GM19238 (cell line): ENCODE measurements at regions not wholly inside any gene's neighbourhood (a gene's known extent, or its start where the extent isn't known, plus 50 kb on each side); places are given as distances from the start of the nearest gene placed in this dataset.
A peak's percentile ranks its signal among the peaks of the same experiment; 100 is the strongest.

Experiments used
- DNase-seq: peaks from one replicate; pipeline ENCODE4 v3.0.0; 2011; ENCODE audit warnings: low spot score; ENCODE audit not compliant: insufficient read length

DNA sequence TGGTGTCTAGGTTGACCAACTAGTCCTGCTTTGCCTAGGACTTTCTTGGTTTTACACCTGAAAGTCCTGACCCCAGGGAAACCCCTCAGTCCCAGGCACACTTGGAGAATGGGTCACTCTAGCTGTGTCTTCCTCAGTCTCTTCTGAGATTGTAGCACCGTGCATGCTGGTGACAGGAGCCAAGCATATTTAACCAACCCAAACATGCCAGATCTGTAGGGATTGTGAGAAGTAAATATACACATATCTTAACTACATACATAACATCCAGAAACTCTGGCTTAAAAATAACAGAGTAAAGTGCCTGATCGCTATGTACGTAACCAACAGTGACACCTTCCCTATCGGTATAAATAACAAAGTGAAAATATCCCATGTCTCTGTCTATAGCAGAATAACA, 158.1 kb downstream of the HAPSTR1 start:
- no peak for DNase-seq

DNA sequence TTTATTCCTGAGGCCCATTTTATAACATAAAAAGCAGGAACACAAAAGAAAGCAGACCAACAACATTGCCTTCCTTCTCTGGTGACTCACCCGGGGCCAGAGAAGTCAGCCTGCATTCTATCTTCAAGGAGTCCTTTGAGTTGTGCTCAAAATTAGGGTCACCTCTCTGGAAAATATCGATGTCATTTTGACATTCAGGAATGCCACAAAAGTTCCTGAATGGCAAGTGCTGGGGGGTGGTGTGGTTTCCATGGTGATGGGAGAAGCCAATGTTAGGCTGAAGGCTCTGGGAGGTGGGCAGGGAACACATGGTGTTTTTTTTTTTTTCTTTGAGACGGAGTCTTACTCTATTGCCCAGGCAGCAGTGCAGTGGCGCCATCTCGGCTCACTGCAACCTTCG, 159.6 kb downstream of the HAPSTR1 start:
- DNase-seq = no peak

DNA sequence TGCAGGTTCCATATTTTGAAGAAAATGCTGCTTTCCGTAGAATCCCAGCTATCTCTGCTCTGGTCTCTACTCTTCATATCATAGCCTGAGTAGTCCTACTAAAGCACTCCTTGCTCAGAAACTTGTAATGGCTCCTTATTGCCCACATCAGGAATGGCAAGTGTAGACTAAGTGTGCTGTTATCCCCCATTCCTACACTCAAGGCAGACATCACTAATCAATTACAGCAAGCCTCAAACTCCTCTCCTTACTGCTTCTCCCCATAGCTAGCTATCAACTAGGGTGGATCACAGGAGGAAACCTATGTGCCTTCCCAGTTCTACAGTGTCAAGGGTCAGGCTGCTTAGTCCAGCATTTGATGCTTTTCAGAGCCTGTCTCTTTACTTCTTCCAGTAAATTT, 163.4 kb downstream of the HAPSTR1 start:
- DNase-seq = no peak

DNA sequence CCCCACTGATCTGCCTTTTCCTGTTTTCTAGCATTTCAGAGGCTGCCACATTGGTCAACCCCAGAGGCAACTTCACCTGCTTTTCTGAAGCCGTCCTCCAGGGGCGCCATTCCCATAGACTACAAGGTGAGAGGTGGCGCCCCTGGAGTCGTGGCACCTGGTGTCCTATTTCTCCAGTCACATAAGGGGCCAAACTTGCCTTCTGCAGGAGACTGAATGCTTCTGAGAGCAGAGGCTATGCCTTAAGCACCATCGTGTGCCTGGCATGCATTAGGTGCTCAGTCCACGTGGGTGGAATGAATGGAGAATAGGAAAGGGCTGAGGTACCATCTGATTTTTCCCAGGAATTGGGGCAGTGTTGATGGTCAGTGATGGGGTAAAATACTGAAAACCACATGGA, 164.8 kb downstream of the HAPSTR1 start:
- peak; percentile 20 for DNase-seq

DNA sequence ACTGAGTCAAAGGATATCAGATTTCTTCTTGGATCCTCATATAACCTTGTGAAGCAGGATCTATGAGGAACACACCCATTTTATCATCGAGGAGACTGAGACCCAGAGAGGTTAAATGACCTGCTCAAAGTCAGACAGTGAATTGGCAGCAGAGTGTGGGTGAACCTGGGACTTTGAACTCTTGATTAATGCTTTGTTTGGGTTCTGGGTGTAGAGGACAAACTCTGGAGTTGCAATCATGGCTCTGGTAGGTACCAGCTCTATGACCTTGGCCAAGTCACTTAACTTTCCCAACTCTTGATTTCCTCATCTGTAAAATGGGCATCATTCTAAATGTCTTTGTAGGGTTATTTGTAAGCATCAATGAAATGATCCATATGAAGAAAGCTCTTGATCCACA, 166.4 kb downstream of the HAPSTR1 start:
- DNase-seq = no peak

DNA sequence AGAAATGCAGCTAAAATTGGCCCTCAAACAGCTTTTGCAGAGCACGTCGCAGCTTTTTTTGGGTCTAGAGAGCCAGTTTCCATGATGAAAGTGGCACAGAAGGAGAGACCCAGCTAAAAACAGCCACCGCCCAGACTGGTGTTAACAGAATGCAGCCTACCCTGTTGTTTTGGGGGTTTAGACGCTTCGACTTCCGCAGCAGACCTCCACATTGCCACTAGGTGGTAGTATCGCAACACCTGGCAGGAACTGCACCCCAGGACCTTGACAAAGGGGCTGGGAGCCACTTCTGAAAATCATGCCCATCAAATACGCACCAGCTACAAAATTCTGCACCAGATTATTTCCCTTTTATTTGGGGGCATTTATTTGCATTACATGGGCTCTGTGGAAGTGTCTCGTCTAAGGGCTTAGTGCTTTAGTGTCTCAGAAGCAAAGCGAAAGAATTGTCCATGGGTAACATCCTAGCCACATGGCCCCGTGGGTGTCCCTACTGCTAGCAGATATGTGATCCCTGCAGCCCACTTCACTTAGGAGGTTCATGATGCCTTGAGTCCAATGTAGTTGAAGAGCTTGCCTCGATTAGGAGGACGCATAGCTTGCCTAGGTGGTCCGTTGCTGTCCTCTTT, 167.1 kb downstream of the HAPSTR1 start:
- DNase-seq = peak; percentile 35

DNA sequence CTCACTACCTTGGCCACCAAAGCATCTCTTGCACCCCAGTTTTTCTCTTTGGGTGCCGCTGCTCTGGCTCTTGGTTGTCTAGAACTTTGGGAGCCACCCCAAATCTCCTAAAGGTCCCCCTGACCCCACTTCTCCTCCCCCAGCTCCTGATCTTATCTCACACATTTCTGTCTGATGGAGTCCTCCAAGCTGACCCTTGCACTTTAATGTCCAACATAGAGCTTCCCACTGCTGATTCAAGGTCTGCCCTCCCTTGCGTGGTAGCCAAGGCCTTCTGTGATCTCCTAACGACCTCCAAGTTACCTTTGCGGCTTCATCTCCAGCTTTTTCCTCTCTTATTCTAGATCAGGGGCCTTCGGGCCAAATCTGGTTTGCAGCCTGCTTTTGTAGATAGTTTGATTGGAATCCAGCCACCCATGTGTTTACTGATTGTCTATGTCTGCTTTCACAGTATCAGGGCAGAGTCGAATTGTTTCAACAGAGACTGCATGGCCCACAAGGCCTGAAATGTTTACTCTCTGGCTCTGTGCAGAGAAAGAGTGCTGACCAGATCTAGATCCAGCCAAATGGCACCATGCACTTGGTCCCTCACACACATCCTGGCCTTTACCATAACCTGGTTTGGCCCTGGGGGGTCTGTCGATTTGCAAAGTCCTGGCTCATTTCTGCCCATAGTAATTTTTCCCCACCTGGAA, 168.6 kb downstream of the HAPSTR1 start:
- no peak for DNase-seq

DNA sequence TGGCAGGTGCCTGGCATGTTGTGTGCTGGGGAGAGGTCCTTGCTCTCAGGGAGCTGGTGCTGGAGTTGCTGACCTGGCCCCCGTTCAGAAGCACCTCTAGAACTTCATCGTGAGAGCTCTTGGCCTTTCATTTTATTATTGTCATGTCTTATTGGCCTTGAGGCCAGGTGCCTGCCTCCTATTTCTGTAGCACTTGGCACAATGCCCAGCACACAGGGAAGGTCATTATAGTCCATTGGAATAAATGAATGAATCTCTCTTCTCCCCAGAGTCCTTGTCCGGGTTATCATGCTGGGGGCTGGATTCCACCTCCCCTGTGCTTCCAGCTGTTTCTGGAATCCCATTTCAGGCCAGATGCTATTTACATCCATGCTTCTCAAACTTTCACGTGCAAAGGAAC, 169.2 kb downstream of the HAPSTR1 start:
- no peak for DNase-seq

DNA sequence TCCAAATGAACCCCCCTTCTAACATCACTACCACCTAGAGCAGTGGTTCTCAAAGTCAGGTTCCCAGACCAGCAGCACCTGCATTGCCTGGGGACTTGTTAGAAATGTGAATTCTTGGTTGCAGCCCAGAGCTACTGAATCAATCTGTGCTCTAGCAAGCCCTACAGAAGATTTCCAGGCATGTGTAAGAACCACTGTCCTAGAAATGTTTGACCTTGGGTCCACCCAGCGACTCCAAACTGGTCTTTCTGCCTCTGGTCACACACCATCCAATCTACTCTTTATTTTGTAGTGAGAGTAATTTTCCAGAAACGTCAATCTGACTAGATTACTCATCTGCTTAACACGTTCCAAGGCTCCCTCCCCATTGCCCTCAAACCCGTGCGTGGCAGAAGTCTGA, 169.9 kb downstream of the HAPSTR1 start:
- DNase-seq = no peak

DNA sequence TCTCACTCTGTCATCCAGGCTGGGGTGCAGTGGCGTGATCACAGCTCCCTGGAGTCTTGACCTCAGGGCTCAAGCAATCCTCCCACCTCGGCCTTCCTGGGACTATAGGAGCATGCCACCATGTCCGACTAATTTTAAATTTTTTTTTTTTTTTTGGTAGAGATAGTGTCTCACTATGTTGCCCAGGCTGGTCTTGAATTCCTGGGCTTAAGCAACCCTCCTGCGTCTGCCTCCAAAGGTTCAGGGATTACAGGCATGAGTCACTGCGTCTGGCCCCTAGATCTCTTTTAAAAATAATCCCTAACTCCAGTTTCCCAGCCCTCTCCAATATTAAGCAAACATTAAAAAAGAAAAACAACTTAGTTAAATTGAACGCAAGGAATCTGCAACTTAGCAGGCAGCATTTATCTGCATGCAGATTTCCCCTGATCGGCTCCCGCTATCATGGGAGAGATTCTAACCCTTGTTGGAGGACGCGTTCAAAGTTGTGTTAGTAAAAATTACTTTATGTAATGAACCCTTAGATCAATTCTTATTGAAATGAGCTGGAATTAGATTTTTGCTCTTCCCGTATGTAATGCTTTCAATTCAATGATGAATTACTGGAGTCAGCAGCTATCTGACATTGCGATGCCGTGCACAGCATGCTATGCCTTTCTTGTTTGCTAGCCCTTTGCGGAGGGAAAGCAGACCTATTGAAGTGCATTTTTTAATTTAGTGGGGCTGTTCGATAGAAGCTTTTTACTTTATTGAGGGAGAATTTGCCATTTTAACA, 171.7 kb downstream of the HAPSTR1 start:
- DNase-seq = no peak

DNA sequence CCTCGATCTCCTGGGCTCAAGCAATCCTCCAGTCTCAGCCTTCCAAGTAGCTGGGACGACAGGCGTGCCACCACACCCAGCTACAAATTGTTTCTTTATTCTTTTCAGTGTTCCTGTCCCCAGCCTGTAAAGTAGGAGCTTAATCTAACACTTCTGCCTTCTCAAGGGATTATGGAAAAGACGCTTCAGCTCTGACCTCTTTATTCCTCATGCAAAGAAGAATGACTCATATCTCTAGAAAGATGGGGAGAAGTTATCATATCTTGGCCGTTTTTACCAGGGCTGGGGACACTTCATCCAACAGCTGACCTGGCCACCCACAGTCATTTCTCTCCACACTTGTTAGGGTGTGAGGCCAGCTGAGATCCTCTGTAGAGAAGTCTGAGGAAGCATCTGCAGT, 172.6 kb downstream of the HAPSTR1 start:
- no peak for DNase-seq

DNA sequence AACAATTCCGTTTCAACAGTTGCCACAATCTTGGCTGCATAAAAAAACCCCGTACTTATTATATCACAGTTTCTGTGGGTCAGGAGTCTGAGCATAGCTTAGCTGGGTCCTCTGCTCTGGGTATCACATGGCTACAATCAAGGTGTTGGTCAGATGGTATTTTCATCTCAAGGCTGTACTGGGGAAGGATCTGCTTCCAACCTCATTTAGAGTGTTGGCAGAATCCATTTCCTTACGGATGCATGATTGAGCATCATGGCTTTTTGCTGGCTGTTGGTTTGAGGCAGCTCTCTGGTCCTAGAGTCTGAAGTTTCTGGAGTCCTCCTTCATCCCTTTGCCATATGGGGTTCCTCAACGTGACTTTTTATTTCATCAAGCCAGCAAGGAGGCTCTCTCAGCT, 177.0 kb downstream of the HAPSTR1 start:
- DNase-seq = no peak

DNA sequence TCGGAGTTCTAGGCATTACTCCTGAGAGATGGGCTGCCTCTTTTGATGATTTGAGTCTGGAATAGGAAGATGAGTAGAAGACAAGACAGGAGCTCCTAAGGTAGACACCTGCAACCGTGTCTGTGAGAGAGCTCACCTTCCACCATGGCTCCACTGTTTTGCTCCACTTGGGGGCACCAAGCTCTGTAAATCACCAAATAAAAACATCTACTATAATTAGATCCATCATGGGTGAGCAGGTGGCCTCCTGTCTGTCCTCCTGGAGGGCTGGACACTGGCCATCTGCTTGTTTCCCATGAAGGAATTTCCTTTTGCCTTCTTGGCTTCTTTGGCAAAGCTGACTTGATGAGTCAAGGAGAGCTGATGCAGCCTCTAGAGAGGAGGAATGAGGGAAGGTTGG, 179.0 kb downstream of the HAPSTR1 start:
- no peak for DNase-seq

DNA sequence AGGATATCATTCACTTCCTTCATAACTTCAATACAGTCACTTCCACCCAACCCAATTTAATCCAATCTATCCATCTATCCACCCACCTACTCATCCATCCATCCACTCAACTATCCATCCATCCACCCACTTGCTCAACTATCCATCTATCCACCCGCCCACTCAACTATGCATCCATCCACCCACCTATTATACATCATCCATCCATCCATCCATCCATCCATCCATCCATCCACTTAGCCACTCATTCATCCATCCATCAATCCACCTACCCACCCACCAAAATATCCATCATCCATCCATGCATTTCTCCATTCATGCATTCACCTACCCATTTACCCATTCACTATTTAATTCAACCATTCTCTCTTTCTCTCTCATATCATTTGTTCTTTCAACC, 179.5 kb downstream of the HAPSTR1 start:
- no peak for DNase-seq

DNA sequence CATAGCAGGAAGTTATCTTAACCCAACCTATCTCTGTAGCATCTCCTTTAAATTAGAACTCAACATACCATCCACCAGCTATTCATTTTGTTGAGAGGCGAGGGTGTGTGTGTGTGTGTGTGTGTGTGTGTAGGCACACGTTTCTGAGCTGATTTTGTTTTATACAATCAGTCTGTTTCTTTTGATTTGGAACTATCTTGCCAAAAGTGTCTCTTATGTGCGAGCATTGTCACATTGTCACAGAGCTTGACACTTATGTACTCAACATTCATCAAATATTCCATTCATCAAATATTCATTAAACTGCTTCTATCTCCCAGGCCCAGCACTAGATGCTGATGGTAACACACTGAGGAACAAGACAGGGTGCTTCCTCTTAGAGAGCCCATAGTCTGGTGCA, 180.4 kb downstream of the HAPSTR1 start:
- no peak for DNase-seq

DNA sequence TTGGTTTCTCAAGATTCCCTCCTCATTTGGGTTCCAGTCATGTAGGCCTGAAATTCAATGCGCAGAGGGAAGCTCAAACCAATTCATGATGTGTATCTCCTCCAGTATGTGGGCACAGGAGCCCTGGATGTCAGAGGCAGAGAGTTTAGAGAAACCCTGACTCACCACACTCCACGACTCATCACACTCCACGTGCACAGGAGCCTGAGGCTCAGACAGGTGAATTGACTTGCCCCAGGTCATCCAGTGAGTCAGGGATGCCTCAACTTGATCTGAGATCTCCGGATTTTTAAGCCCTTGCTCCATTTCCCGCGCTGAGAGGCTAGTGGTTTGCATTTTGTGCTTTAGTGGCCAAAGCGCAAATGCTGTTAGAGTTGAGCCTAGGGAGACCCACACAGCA, 183.9 kb downstream of the HAPSTR1 start:
- DNase-seq = no peak

DNA sequence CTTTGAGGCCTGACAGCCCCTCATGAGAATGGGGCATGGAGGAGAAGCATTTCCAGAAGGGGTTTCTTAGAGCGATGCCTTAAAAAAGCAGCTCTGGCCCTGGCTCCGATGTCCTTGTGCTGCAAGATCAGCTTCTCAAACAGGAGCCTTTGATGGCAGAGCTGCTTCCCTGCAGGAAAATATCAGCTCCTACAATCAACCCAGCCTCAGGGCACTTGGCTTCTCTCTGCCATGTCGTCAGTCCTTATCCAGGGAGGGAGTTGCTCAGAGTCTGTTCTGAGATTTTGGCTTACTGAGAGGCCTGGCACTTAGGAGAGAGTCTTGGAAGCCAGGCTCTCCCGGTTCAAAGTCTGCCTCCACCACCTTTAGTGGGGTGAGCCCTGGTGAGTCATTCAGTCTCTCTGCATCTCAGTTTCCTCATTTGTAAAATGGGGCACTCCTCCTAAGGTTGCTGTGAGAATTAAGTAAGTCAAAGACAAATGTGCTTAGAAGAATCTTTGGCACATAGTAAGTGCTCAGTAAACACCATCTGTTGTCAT, 184.4 kb downstream of the HAPSTR1 start:
- no peak for DNase-seq

DNA sequence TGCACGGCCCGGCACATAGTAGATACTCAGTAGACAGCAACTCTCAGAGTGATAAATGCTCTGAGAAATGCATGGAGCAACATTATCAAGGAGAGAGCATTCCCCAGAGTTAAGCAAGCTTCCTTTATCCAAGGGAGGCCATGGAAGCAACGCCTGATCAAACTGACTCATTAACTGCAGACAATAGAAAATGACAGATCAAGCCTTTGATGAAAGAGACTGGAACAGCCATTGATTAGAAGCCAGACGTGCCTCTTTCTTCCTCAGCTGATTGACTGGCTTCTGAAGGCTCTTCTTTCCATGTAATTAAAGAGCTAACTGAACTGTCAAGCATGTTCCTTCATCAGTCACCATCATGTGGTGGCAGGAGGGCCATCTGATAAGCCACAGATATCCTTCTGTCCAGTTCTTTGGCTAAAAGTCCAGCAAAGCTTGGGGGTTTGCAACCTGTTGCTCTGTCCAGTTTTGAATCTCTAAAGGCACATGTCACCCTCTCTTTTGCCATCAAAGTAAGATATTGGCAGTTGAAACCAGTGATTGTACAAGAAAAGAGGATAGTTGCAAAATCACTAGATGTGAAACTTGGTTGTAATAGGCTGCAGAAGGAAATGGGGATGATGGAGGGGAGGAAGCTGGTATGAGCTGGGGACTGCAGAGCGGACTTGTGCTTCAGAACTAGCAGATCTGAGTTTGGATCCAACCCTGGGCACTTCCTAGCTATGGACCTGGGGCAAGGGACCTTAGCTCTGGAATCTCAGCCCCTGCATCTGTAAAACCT, 188.0 kb downstream of the HAPSTR1 start:
- DNase-seq = no peak

DNA sequence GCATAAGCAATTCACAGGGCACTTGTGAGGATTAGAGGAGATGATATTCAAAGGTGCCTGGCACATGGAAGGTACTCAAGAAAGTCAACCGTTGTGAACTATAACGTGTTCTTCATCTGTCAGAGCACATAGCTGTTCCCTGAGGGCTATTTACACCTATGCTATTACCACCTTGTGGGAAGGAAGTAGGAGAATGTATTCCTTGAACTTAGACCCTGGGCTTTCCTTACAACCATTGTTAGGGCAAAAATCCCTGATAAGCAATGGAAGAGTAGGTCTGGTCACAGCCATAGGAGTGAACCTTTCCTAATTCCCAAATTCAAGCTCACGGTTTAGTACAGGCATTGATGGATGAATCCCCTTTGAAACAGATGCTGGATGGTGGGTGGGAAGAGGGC, 188.6 kb downstream of the HAPSTR1 start:
- DNase-seq = no peak

DNA sequence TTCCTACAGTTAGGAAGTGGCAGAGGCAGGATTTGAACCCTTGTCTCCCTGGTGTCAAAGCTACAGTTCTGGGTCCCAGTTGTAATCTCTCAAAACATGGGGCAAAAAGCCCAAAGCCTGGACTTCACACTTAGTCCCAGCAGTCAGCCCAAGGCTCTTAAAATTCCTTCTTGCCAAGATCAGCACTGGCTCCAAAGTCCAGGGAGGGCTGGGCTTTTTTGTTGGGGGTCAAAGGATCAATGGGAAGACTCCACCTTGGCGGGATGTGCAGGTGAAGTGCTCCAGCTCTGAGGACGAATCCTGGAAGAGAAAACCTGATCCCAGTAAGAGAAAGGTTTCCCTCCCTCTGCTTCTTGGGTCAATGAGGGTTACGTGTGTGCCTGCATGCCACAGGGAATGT, 195.5 kb downstream of the HAPSTR1 start:
- DNase-seq = no peak

DNA sequence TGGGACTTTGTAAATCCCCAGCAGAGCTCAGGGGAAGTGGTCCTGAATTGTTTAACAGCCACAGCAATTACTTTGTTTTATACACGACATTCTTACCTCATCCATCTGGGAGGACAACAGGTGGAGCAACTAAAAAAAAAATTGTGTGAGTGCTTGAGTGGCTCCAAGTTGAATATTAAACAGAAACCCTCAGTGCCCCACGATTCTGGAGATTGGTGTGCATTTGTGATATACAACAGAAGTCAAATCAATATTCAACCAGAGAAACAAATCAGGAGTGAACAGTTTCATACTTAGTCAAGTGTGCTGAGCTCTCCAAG, 204.8 kb downstream of the HAPSTR1 start:
- DNase-seq = no peak
